Cardiac fibroblast (primary cell): ENCODE measurements at regions not wholly inside any gene's neighbourhood (a gene's known extent, or its start where the extent isn't known, plus 50 kb on each side); places are given as distances from the start of the nearest gene placed in this dataset.
"Not testable (repeated sequence)": the region's sequence is repeated elsewhere in the genome, so short reads cannot be mapped to it uniquely, and the experiment has no call there.

Experiments used
- DNase-seq, 2 donors: peaks; one replicate each; pipeline versions ENCODE4 v3.0.0 to v3.0.0-alpha.2; 2010; ENCODE audit warnings: low read depth in 2 of 2
- H3K4me3 ChIP-seq, 2 donors: replicated peaks in 1 of 2; 1 replicate in 1 of 2; 2 replicates in 1 of 2; pipeline ENCODE4 v1.5.1; 2011; ENCODE audit warnings: low read depth in 2 of 2, low read length in 2 of 2, mild to moderate bottlenecking in 2 of 2, moderate library complexity in 1 of 2
- CTCF ChIP-seq: IDR thresholded peaks from one replicate; pipeline ENCODE4 v1.5.1; 2011; ENCODE audit warnings: low read depth, mild to moderate bottlenecking, low read length, inconsistent platforms

- no peak for TF ChIP-seq CTCF
- DNase-seq: no peak
- H3K4me3 ChIP-seq: no peak overlapping the region
These were observed 103.4 kb upstream of the KITLG start for GRCh38 chr12:88683628-88684027.

- TF ChIP-seq CTCF: no peak
- H3K4me3 ChIP-seq: no peak overlapping the region
- no peak for DNase-seq
These were observed 101.0 kb upstream of the KITLG start for GRCh38 chr12:88681271-88681670.

DNA sequence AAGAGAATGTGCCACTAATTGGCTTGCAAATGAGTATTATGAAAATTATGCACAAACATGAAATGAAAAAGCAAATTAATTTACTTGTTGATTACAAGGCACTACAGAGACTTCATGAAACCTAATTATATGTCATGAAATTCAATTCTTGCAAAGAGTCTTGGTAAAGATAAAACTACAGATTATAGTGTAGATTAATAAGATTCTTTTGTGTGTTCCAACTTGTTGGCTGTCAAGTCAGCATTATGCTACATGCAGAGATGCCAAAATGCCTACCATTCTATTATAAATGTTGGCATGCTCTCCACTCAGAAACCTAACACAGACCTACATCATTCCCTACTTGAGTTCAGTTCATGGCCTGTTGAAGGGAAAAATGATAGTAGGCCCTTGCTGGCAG lies 97.2 kb upstream of the KITLG start:
- no peak for TF ChIP-seq CTCF
- H3K4me3 ChIP-seq: no peak overlapping the region
- DNase-seq: no peak

DNA sequence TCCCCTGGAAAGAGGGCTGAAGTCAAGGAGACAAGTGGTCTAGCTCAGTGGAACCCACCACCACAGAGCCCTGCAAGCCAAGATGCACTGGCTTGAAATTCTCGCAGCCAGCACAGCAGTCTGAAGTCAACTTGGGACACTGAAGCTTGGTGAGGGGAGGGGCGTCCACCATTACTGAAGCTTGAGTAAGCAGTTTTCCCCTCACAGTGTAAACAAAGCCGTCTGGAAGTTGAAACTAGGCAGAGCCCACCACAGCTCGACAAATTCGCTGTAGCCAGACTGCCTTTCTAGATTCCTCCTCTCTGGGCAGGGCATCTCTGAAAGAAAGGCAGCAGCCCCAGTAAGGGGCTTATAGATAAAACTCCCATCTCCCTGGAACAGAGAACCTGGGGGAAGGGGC lies 87.3 kb upstream of the KITLG start:
- not testable (repeated sequence) for DNase-seq, H3K4me3 ChIP-seq

DNA sequence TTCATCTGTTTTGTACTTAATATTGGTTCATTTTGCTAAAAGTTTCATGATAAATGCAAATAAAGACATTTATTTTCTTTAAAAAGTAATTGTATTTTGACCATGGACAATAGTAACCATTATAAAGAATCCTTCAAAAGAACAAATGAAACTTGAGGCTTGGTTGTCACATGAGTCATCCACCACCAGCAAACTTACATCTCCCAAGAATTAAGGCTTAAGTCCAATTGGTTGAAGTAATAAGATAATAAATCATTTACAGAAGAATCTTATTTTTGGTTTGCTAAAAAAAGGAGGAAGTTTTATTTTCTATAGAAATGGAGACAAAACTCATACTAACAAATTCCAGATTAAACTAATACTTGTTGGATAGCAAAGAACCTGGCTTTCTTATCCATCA lies 84.8 kb upstream of the KITLG start:
- no peak for TF ChIP-seq CTCF
- DNase-seq: peak; percentile 30 to 54
- no peak overlapping the region for H3K4me3 ChIP-seq

DNA sequence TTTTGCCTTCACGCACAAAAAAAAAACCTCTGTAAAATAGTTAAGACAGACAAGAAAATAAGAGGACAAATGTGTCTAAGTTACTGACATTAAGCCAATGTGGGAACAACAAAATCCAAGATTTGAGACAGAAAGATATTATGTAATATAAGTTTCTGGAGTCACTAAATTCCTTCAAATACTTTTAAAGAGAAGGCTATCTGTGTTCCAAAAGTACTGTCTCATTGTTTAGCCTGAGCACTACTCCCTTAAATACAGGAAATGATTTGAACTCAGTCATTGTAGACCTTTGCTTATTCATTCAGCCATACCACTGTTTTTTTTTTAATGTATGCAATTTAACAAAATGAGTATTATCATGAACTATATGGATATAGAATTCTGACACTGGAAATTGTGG lies 82.7 kb upstream of the KITLG start:
- no peak for TF ChIP-seq CTCF
- DNase-seq: peak; percentile 23 to 48
- H3K4me3 ChIP-seq: no peak overlapping the region

- H3K4me3 ChIP-seq: no peak overlapping the region
- DNase-seq: no peak
- TF ChIP-seq CTCF: no peak
These were observed 81.8 kb upstream of the KITLG start for GRCh38 chr12:88662093-88662492.
